SK-N-SH treated with all-trans-retinoic acid at 6 μM for 48 hours (cell line): ENCODE measurements at regions not wholly inside any gene's neighbourhood (a gene's known extent, or its start where the extent isn't known, plus 50 kb on each side); places are given as distances from the start of the nearest gene placed in this dataset.

Experiments used
- ATAC-seq: fragments of 200-7000 bp; cut with Tn5 transposase; 3 replicates; pipeline ENCODE4 v1.9.1; 2020; ENCODE audit warnings: mild to moderate bottlenecking, moderate library complexity
- BACH2 ChIP-seq: fragments of 250-450 bp; sonication (Bioruptor Pico); IDR thresholded peaks from 2 replicates; pipeline ENCODE4 v1.9.0; 2021; ENCODE audit warnings: mild to moderate bottlenecking, borderline replicate concordance
- CSDC2 ChIP-seq: fragments of 250-450 bp; sonication (Bioruptor Pico); IDR thresholded peaks from 2 replicates; pipeline ENCODE4 v1.5.0; 2020; ENCODE audit warnings: mild to moderate bottlenecking, moderate library complexity
- ESRRG ChIP-seq: fragments of 250-450 bp; sonication (Bioruptor Pico); IDR thresholded peaks from 2 replicates; pipeline ENCODE4 v1.6.1; 2021; ENCODE audit warnings: mild to moderate bottlenecking
- GLIS3 ChIP-seq: fragments of 250-450 bp; sonication (Bioruptor Pico); IDR thresholded peaks from 2 replicates; pipeline ENCODE4 v1.5.0; 2020; ENCODE audit warnings: mild to moderate bottlenecking, moderate library complexity
- ISL1 ChIP-seq: fragments of 250-450 bp; sonication (Bioruptor Pico); IDR thresholded peaks from 2 replicates; pipeline ENCODE4 v2.1.2; 2022; ENCODE audit warnings: mild to moderate bottlenecking, moderate library complexity
- OSR1 ChIP-seq: fragments of 250-450 bp; sonication (Bioruptor Pico); IDR thresholded peaks from 2 replicates; pipeline ENCODE4 v1.8.0; 2022; ENCODE audit warnings: moderate library complexity, mild to moderate bottlenecking, inconsistent platforms
- PPARA ChIP-seq: fragments of 250-450 bp; sonication (Bioruptor Pico); IDR thresholded peaks from 2 replicates; pipeline ENCODE4 v1.5.0; 2020; ENCODE audit warnings: mild to moderate bottlenecking, borderline replicate concordance
- RARB ChIP-seq: fragments of 250-450 bp; sonication (Bioruptor Pico); IDR thresholded peaks from 2 replicates; pipeline ENCODE4 v1.8.0; 2021; ENCODE audit warnings: mild to moderate bottlenecking, moderate library complexity
- TCF4 ChIP-seq: fragments of 250-450 bp; sonication (Bioruptor Pico); IDR thresholded peaks from 2 replicates; pipeline ENCODE4 v1.8.0; 2021; ENCODE audit warnings: mild to moderate bottlenecking, moderate library complexity, borderline replicate concordance
- TOX ChIP-seq: fragments of 250-450 bp; sonication (Bioruptor Pico); IDR thresholded peaks from 2 replicates; pipeline ENCODE4 v1.8.0; 2021; ENCODE audit warnings: mild to moderate bottlenecking, moderate library complexity, borderline replicate concordance
- ZC3H10 ChIP-seq: fragments of 250-450 bp; sonication (Bioruptor Pico); IDR thresholded peaks from 2 replicates; pipeline ENCODE4 v1.5.1; 2021; ENCODE audit warnings: mild to moderate bottlenecking, moderate library complexity
- ZFP3 ChIP-seq: fragments of 250-450 bp; sonication (Bioruptor Pico); IDR thresholded peaks from 2 replicates; pipeline ENCODE4 v1.5.0; 2020; ENCODE audit warnings: mild to moderate bottlenecking, moderate library complexity
- ZFP30 ChIP-seq: fragments of 450-650 bp; formaldehyde crosslinking; IDR thresholded peaks from 2 replicates; pipeline ENCODE4 v1.5.0; 2022; ENCODE audit warnings: mild to moderate bottlenecking, moderate library complexity
- ZNF70 ChIP-seq: fragments of 450-650 bp; formaldehyde crosslinking; IDR thresholded peaks from 2 replicates; pipeline ENCODE4 v1.5.0; 2020; ENCODE audit warnings: mild to moderate bottlenecking, moderate library complexity
- ZNF8 ChIP-seq: fragments of 450-650 bp; formaldehyde crosslinking; IDR thresholded peaks from 2 replicates; pipeline ENCODE4 v1.5.0; 2020; ENCODE audit warnings: mild to moderate bottlenecking, moderate library complexity
- TF ChIP-seq, protein P1 (sequence below): fragments of 250-450 bp; sonication (Bioruptor Pico); IDR thresholded peaks from 2 replicates; pipeline ENCODE4 v1.8.0; 2020; ENCODE audit warnings: mild to moderate bottlenecking, moderate library complexity, borderline replicate concordance
- TF ChIP-seq, protein P2 (sequence below): fragments of 250-450 bp; sonication (Bioruptor Pico); IDR thresholded peaks from 2 replicates; pipeline ENCODE4 v1.5.1; 2020; ENCODE audit warnings: low read depth, mild to moderate bottlenecking, moderate library complexity
- TF ChIP-seq, protein P3 (sequence below): fragments of 250-450 bp; sonication (Bioruptor Pico); IDR thresholded peaks from 2 replicates; pipeline ENCODE4 v1.5.1; 2021; ENCODE audit warnings: mild to moderate bottlenecking, moderate library complexity

DNA sequence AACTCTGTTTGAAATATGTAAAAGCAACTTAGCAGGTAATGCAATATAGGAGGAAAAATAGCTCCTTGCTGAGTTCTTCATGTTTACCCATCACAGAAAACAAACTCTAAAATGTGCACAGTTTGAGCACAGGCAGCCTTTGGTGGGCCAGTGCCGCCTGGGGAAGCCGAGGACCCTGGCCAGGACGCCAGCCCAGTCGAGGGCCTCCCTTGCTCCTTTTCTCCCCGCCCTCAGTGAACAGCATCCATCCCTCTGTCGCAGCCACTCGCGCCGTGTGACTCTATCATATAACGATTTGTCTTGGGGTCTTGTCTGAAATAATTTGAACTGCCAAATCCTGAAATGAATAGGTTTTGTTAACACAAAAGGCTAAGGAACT, 286.7 kb upstream of the IRX4 start:
- TF ChIP-seq TOX (CRISPR knock-in tag) (no peak), GLIS3 (CRISPR knock-in tag) (no peak), TCF4 (CRISPR knock-in tag) (no peak), ISL1 (CRISPR knock-in tag) (no peak)
- ATAC-seq, result no peak

DNA sequence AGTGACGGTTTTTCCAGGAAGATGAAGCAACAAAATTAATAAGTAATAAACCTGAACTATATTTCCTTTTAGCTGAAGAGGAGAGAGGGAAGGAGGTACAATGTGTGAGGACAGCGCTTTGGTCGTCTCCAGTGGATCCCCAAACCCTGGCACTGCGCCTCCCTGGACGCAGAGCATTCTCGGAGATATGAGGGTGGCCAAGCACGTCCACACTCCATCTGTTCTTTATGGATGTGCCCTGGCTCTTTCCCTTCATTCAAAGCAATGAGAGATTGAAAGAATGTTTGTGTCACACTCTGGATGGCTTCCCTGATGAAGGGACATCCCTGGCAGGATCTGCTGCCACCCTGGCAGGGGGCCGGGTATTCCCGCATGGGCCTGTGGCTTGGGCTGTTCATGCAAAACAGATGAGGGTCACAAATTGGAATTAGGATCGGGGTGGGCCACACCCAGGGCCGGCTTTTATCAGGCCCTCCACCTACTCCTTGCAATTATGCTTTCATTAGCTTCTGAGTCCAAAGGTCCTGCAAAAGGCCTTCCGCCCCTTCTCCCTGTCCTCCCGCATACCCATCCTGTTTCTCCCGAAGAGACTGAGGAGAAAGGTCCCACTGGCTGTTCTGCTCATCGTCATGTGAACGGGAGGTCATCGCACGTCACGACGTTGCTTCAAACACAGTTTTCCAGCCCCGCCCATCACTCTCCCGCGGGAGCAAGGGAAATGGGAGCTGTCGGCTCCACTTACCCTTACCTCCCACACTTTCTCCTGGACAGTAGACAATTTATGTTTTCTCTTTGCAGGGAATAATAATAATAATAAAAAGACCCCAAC, 286.1 kb upstream of the IRX4 start:
- ATAC-seq, result no peak
- TF ChIP-seq GLIS3 (CRISPR knock-in tag) (no peak), CSDC2 (CRISPR knock-in tag) (no peak), BACH2 (CRISPR knock-in tag) (no peak), ZFP30 (CRISPR knock-in tag) (no peak), ZNF70 (CRISPR knock-in tag) (no peak), TOX (CRISPR knock-in tag) (no peak), ZFP3 (CRISPR knock-in tag) (no peak), ZNF8 (CRISPR knock-in tag) (no peak), ESRRG (CRISPR knock-in tag) (no peak), PPARA (CRISPR knock-in tag) (no peak), TCF4 (CRISPR knock-in tag) (no peak)
- TF ChIP-seq, protein P1, sequence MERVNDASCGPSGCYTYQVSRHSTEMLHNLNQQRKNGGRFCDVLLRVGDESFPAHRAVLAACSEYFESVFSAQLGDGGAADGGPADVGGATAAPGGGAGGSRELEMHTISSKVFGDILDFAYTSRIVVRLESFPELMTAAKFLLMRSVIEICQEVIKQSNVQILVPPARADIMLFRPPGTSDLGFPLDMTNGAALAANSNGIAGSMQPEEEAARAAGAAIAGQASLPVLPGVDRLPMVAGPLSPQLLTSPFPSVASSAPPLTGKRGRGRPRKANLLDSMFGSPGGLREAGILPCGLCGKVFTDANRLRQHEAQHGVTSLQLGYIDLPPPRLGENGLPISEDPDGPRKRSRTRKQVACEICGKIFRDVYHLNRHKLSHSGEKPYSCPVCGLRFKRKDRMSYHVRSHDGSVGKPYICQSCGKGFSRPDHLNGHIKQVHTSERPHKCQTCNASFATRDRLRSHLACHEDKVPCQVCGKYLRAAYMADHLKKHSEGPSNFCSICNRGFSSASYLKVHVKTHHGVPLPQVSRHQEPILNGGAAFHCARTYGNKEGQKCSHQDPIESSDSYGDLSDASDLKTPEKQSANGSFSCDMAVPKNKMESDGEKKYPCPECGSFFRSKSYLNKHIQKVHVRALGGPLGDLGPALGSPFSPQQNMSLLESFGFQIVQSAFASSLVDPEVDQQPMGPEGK (CRISPR knock-in tag), result no peak
- TF ChIP-seq, protein P2, sequence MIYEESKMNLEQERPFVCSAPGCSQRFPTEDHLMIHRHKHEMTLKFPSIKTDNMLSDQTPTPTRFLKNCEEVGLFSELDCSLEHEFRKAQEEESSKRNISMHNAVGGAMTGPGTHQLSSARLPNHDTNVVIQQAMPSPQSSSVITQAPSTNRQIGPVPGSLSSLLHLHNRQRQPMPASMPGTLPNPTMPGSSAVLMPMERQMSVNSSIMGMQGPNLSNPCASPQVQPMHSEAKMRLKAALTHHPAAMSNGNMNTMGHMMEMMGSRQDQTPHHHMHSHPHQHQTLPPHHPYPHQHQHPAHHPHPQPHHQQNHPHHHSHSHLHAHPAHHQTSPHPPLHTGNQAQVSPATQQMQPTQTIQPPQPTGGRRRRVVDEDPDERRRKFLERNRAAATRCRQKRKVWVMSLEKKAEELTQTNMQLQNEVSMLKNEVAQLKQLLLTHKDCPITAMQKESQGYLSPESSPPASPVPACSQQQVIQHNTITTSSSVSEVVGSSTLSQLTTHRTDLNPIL, result no peak

DNA sequence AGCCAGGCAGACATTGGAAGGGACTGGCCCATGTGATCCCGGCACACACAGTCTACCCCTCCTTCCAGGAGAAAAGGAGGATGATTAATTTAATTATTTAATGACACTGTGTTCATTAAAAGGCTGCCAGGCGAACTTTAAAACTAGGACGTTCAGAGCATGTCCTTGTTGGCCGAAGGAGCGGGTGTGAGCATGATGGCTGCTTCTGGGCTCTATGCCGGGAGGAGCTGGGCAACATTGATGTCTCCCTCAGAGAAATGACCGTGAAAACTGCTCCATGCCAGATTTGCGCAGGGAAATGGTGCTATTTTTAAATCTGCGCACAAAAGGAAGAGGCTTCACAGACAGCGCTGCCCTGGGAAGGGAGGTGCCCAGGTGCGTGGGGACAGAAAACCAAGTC, 284.9 kb upstream of the IRX4 start:
- TF ChIP-seq OSR1 (CRISPR knock-in tag) (no peak), ZFP3 (CRISPR knock-in tag) (no peak), ZC3H10 (CRISPR knock-in tag) (no peak), TCF4 (CRISPR knock-in tag) (no peak)
- no peak for ATAC-seq

DNA sequence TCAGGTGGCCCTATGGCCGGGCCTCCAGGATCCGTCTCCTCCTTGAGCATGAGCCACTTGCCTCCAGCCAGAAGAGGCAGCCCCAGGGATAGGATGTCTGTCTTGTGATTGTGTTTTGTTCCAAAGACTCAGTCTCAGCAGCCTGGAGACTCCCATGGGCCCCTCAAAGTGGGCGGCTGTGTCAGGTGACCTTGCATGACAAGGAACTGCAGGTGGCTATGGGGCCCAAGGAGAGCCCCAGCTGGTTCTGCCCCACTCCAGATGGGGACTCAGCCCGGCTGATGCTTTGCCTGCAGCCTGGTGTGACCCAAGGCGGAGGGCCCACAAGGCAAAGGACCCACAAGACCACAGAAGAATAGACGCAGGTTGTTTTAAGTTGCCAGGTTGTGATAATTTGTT, 284.3 kb upstream of the IRX4 start:
- TF ChIP-seq TCF4 (CRISPR knock-in tag), result no peak
- TF ChIP-seq ZC3H10 (CRISPR knock-in tag), result no peak
- no peak for TF ChIP-seq BACH2 (CRISPR knock-in tag)
- TF ChIP-seq ZNF8 (CRISPR knock-in tag), result no peak
- TF ChIP-seq TOX (CRISPR knock-in tag), result no peak
- TF ChIP-seq, protein P3, sequence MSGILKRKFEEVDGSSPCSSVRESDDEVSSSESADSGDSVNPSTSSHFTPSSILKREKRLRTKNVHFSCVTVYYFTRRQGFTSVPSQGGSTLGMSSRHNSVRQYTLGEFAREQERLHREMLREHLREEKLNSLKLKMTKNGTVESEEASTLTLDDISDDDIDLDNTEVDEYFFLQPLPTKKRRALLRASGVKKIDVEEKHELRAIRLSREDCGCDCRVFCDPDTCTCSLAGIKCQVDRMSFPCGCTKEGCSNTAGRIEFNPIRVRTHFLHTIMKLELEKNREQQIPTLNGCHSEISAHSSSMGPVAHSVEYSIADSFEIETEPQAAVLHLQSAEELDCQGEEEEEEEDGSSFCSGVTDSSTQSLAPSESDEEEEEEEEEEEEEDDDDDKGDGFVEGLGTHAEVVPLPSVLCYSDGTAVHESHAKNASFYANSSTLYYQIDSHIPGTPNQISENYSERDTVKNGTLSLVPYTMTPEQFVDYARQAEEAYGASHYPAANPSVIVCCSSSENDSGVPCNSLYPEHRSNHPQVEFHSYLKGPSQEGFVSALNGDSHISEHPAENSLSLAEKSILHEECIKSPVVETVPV (CRISPR knock-in tag), result no peak
- TF ChIP-seq, all 23 proteins: peak for 0

DNA sequence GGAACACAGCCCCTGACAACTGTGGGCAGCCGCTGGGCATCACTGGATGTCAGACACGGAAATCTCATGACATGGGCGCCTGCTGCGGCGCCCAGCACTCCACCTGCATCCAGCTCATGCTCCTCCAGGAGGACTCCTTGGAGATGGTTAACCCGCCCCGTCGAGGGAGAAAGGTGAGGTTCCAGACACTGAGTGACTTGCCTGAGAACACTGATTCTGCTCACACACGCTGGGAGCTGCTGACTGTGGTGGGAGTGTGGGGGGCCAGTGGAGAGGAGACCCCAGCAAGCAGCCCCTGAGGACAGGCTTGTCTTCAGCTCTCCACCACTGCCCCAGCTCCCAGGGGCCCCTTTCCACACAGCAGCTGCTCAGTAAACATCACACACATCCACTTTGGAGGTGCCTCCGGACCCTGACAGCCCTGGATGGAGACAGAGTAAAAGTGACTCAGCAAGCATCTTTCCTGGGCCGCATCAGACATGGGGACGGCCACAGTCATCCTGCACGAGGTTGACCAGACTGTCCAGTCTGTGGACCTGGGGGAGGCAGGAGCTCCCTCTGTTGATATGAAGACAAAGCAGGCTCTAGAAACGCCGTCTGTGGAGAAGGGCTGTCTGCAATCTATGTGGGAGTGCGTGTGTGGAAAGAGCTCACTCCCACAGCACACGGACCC, 283.7 kb upstream of the IRX4 start:
- no peak for ATAC-seq
- no peak for TF ChIP-seq RARB (CRISPR knock-in tag)
- no peak for TF ChIP-seq CSDC2 (CRISPR knock-in tag)

More for the DNA sequence above, 284.3 kb upstream of the IRX4 start:
- ATAC-seq, result no peak
